ENCODE measurements at regions not wholly inside any gene's neighbourhood (a gene's known extent, or its start where the extent isn't known, plus 50 kb on each side); places are given as distances from the start of the nearest gene placed in this dataset.

- H3K36me3 ChIP-seq (ENCODE audit: control insufficient read depth, insufficient read depth, low read length), result no peaks in the 10 kb centered on the region
- H3K4me3 ChIP-seq (ENCODE audit: insufficient read depth, low read depth, low read length), result no peak overlapping the region
- no peaks in the 10 kb centered on the region for H3K4me1 ChIP-seq (ENCODE audit: control insufficient read depth, insufficient read depth, low read length)
- no peaks in the 10 kb centered on the region for H3K9me3 ChIP-seq (ENCODE audit: control insufficient read depth, low read length)
- H3K27me3 ChIP-seq (ENCODE audit: control insufficient read depth, insufficient read depth, low read length, poor library complexity, severe bottlenecking), result no peaks in the 10 kb centered on the region
- no peak overlapping the region for H3K27ac ChIP-seq (ENCODE audit: insufficient read depth, low read depth, low read length, poor library complexity, severe bottlenecking)
Measured at GRCh38 chr13:72144636-72145035, 277.6 kb upstream of the DACH1 start.

GRCh38 chr13:72141855-72142519 is 275.0 kb upstream of the DACH1 start:
- H3K9me3 ChIP-seq (ENCODE audit: control insufficient read depth, low read length), result no peaks in the 10 kb centered on the region
- WGBS, 2 experiments, result 84 to 88% methylated on average over 3 of the region's 3 CpGs
- H3K4me1 ChIP-seq (ENCODE audit: control insufficient read depth, insufficient read depth, low read length), result no peaks in the 10 kb centered on the region
- H3K27ac ChIP-seq (ENCODE audit: insufficient read depth, low read depth, low read length, poor library complexity, severe bottlenecking), result no peak overlapping the region
- H3K36me3 ChIP-seq (ENCODE audit: control insufficient read depth, insufficient read depth, low read length), result no peaks in the 10 kb centered on the region
- no peak overlapping the region for H3K4me3 ChIP-seq (ENCODE audit: insufficient read depth, low read depth, low read length)
- H3K27me3 ChIP-seq (ENCODE audit: control insufficient read depth, insufficient read depth, low read length, poor library complexity, severe bottlenecking), result no peaks in the 10 kb centered on the region

GRCh38 chr13:72139192-72139591 is 272.2 kb upstream of the DACH1 start:
- no peaks in the 10 kb centered on the region for H3K9me3 ChIP-seq (ENCODE audit: control insufficient read depth, low read length)
- H3K4me3 ChIP-seq (ENCODE audit: insufficient read depth, low read depth, low read length), result no peak overlapping the region
- no peak overlapping the region for H3K27ac ChIP-seq (ENCODE audit: insufficient read depth, low read depth, low read length, poor library complexity, severe bottlenecking)
- no peaks in the 10 kb centered on the region for H3K27me3 ChIP-seq (ENCODE audit: control insufficient read depth, insufficient read depth, low read length, poor library complexity, severe bottlenecking)
- WGBS, 2 experiments, result 59% methylated on average over 1 of the region's 1 CpG
- H3K36me3 ChIP-seq (ENCODE audit: control insufficient read depth, insufficient read depth, low read length), result no peaks in the 10 kb centered on the region
- H3K4me1 ChIP-seq (ENCODE audit: control insufficient read depth, insufficient read depth, low read length), result no peaks in the 10 kb centered on the region

DNA sequence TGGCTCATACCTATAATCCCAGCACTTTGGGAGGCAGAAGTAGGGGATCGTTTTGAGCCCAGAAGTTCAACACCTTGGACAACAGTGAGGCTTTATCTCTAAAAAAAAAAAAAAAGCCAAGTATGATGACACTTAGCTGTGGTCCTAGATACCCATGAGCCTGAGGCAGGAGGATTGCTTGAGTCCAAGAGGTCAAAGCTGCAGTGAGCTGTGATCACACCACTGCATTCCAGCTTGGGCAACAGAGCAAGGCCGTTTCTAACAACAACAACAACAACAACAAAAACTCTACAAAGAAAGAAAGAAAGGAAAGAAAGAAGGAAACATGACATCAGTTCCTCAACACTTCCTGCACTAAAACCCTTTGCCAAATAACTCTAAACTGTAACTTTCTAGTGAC is 265.1 kb upstream of the DACH1 start:
- no peaks in the 10 kb centered on the region for H3K27me3 ChIP-seq (ENCODE audit: control insufficient read depth, insufficient read depth, low read length, poor library complexity, severe bottlenecking)
- 98 to 100% methylated on average over 2 of the region's 2 CpGs for WGBS, 2 experiments
- H3K4me3 ChIP-seq (ENCODE audit: insufficient read depth, low read depth, low read length), result no peak overlapping the region
- H3K27ac ChIP-seq (ENCODE audit: insufficient read depth, low read depth, low read length, poor library complexity, severe bottlenecking), result no peak overlapping the region
- H3K4me1 ChIP-seq (ENCODE audit: control insufficient read depth, insufficient read depth, low read length), result no peaks in the 10 kb centered on the region
- no peaks in the 10 kb centered on the region for H3K9me3 ChIP-seq (ENCODE audit: control insufficient read depth, low read length)
- no peaks in the 10 kb centered on the region for H3K36me3 ChIP-seq (ENCODE audit: control insufficient read depth, insufficient read depth, low read length)

- 75 to 100% methylated on average over 2 to 3 of the region's 3 CpGs for WGBS, 2 experiments
- no peaks in the 10 kb centered on the region for H3K4me1 ChIP-seq (ENCODE audit: control insufficient read depth, insufficient read depth, low read length)
- H3K27me3 ChIP-seq (ENCODE audit: control insufficient read depth, insufficient read depth, low read length, poor library complexity, severe bottlenecking), result no peaks in the 10 kb centered on the region
- no peaks in the 10 kb centered on the region for H3K36me3 ChIP-seq (ENCODE audit: control insufficient read depth, insufficient read depth, low read length)
- H3K9me3 ChIP-seq (ENCODE audit: control insufficient read depth, low read length), result no peaks in the 10 kb centered on the region
- no peak overlapping the region for H3K4me3 ChIP-seq (ENCODE audit: insufficient read depth, low read depth, low read length)
- no peak overlapping the region for H3K27ac ChIP-seq (ENCODE audit: insufficient read depth, low read depth, low read length, poor library complexity, severe bottlenecking)
Measured at GRCh38 chr13:72129117-72129516, 262.1 kb upstream of the DACH1 start.

- Histone ChIP-seq H3K27me3 (ENCODE audit: control insufficient read depth, insufficient read depth, low read length, poor library complexity, severe bottlenecking) (no peaks in the 10 kb centered on the region), H3K4me1 (ENCODE audit: control insufficient read depth, insufficient read depth, low read length) (no peaks in the 10 kb centered on the region), H3K36me3 (ENCODE audit: control insufficient read depth, insufficient read depth, low read length) (no peaks in the 10 kb centered on the region), H3K27ac (ENCODE audit: insufficient read depth, low read depth, low read length, poor library complexity, severe bottlenecking) (no peak overlapping the region), H3K4me3 (ENCODE audit: insufficient read depth, low read depth, low read length) (no peak overlapping the region), H3K9me3 (ENCODE audit: control insufficient read depth, low read length) (no peaks in the 10 kb centered on the region)
- 73 to 75% methylated on average over 1 of the region's 1 CpG for WGBS, 2 experiments
Measured at GRCh38 chr13:72127031-72127430, 260.0 kb upstream of the DACH1 start.

- no peak overlapping the region for H3K4me3 ChIP-seq (ENCODE audit: insufficient read depth, low read depth, low read length)
- H3K36me3 ChIP-seq (ENCODE audit: control insufficient read depth, insufficient read depth, low read length), result no peaks in the 10 kb centered on the region
- WGBS, 2 experiments, result 94 to 100% methylated on average over 2 of the region's 2 CpGs
- H3K27me3 ChIP-seq (ENCODE audit: control insufficient read depth, insufficient read depth, low read length, poor library complexity, severe bottlenecking), result no peaks in the 10 kb centered on the region
- no peak overlapping the region for H3K27ac ChIP-seq (ENCODE audit: insufficient read depth, low read depth, low read length, poor library complexity, severe bottlenecking)
- H3K9me3 ChIP-seq (ENCODE audit: control insufficient read depth, low read length), result no peaks in the 10 kb centered on the region
- H3K4me1 ChIP-seq (ENCODE audit: control insufficient read depth, insufficient read depth, low read length), result no peaks in the 10 kb centered on the region
Measured at GRCh38 chr13:72126424-72126823, 259.4 kb upstream of the DACH1 start.

DNA sequence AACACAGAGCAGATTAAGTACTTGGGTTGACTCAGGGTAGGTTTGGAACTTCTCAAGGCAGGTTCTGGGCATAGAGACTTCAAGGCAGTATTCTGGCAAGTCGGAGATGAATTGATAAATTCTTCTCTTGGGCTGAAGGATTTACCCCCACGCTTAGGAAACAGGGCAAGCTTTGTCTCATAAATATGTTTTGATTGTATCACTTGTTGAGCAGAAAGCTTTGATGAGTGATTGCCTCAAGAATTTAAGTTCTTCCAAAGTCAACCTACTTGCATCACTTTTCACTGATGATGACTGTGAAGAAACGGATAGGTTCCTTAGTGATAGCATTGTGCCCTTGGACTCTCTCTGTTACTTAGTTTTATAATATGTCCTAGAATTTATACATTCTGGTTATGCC is 258.6 kb upstream of the DACH1 start:
- Histone ChIP-seq H3K9me3 (ENCODE audit: control insufficient read depth, low read length) (no peaks in the 10 kb centered on the region), H3K4me1 (ENCODE audit: control insufficient read depth, insufficient read depth, low read length) (no peaks in the 10 kb centered on the region), H3K27ac (ENCODE audit: insufficient read depth, low read depth, low read length, poor library complexity, severe bottlenecking) (no peak overlapping the region), H3K4me3 (ENCODE audit: insufficient read depth, low read depth, low read length) (no peak overlapping the region), H3K27me3 (ENCODE audit: control insufficient read depth, insufficient read depth, low read length, poor library complexity, severe bottlenecking) (no peaks in the 10 kb centered on the region), H3K36me3 (ENCODE audit: control insufficient read depth, insufficient read depth, low read length) (no peaks in the 10 kb centered on the region)
- WGBS, 2 experiments, result 97% methylated on average over 2 to 3 of the region's 3 CpGs

GRCh38 chr13:72122661-72123255 is 255.8 kb upstream of the DACH1 start:
- Histone ChIP-seq H3K4me3 (ENCODE audit: insufficient read depth, low read depth, low read length) (no peak overlapping the region), H3K27me3 (ENCODE audit: control insufficient read depth, insufficient read depth, low read length, poor library complexity, severe bottlenecking) (no peaks in the 10 kb centered on the region), H3K27ac (ENCODE audit: insufficient read depth, low read depth, low read length, poor library complexity, severe bottlenecking) (no peak overlapping the region), H3K36me3 (ENCODE audit: control insufficient read depth, insufficient read depth, low read length) (no peaks in the 10 kb centered on the region), H3K9me3 (ENCODE audit: control insufficient read depth, low read length) (no peaks in the 10 kb centered on the region), H3K4me1 (ENCODE audit: control insufficient read depth, insufficient read depth, low read length) (no peaks in the 10 kb centered on the region)
- WGBS, 2 experiments, result 92 to 94% methylated on average over 3 of the region's 3 CpGs

- 30 to 47% methylated on average over 2 to 3 of the region's 3 CpGs for WGBS, 2 experiments
- H3K4me3 ChIP-seq (ENCODE audit: insufficient read depth, low read depth, low read length), result no peak overlapping the region
- H3K9me3 ChIP-seq (ENCODE audit: control insufficient read depth, low read length), result no peaks in the 10 kb centered on the region
- H3K36me3 ChIP-seq (ENCODE audit: control insufficient read depth, insufficient read depth, low read length), result no peaks in the 10 kb centered on the region
- H3K27ac ChIP-seq (ENCODE audit: insufficient read depth, low read depth, low read length, poor library complexity, severe bottlenecking), result no peak overlapping the region
- H3K27me3 ChIP-seq (ENCODE audit: control insufficient read depth, insufficient read depth, low read length, poor library complexity, severe bottlenecking), result no peaks in the 10 kb centered on the region
- no peaks in the 10 kb centered on the region for H3K4me1 ChIP-seq (ENCODE audit: control insufficient read depth, insufficient read depth, low read length)
Measured at GRCh38 chr13:72121466-72121865, 254.5 kb upstream of the DACH1 start.
